A673 (cell line): ENCODE measurements at regions not wholly inside any gene's neighbourhood (a gene's known extent, or its start where the extent isn't known, plus 50 kb on each side); places are given as distances from the start of the nearest gene placed in this dataset.
"Not testable (repeated sequence)": the region's sequence is repeated elsewhere in the genome, so short reads cannot be mapped to it uniquely, and the experiment has no call there.

Experiments
- BruUV-seq: library from RNA; stranded (reverse); fragments of 400-500 nt; replicated peaks from 2 replicates; lab custom pipeline; 2021; lab: Mats Ljungman, UMichigan
- CTCF ChIA-PET: fragments of 300-600 bp; sonication (Branson Sonifier 250); formaldehyde crosslinking; loops from one replicate; lab custom pipeline; 2022; ENCODE audit warnings: antibody characterized with exemption; lab: Charles Lee
- POLR2A ChIA-PET: fragments of 300-600 bp; sonication (Branson Sonifier 250); formaldehyde crosslinking; loops from one replicate; lab custom pipeline; 2022; ENCODE audit warnings: antibody characterized with exemption; ENCODE audit not compliant: low non-redundant PET; lab: Charles Lee
- DNase-seq: peaks from one replicate; pipeline ENCODE4 v3.0.0-alpha.2; 2015; ENCODE audit warnings: low spot score
- H3K27ac ChIP-seq: fragments of 200-600 bp; sonication (generic); 2 replicates; pipeline ENCODE4 v1.5.1; 2016; ENCODE audit warnings: mixed run types, low read depth, mild to moderate bottlenecking, mixed read lengths, antibody characterized with exemption, low read length; ENCODE audit not compliant: poor library complexity, severe bottlenecking
- H3K27me3 ChIP-seq: fragments of 200-600 bp; sonication (generic); replicated peaks from 2 replicates; pipeline ENCODE4 v1.6.1; 2017; ENCODE audit warnings: mixed run types, low read depth, mild to moderate bottlenecking, mixed read lengths, antibody characterized with exemption, low read length; ENCODE audit not compliant: insufficient read depth, poor library complexity
- H3K36me3 ChIP-seq: fragments of 200-600 bp; sonication (generic); 2 replicates; pipeline ENCODE4 v1.6.1; 2016; ENCODE audit warnings: mixed run types, mild to moderate bottlenecking, mixed read lengths, antibody characterized with exemption, low read length; ENCODE audit not compliant: insufficient read depth, poor library complexity, severe bottlenecking
- H3K4me1 ChIP-seq: fragments of 200-600 bp; sonication (generic); 2 replicates; pipeline ENCODE4 v1.6.1; 2017; ENCODE audit warnings: mixed run types, mild to moderate bottlenecking, mixed read lengths, antibody characterized with exemption, low read length; ENCODE audit not compliant: insufficient read depth, poor library complexity, severe bottlenecking
- H3K4me3 ChIP-seq: fragments of 200-600 bp; sonication (generic); 2 replicates; pipeline ENCODE4 v1.5.1; 2016; ENCODE audit warnings: low read depth, mixed run types, mild to moderate bottlenecking, mixed read lengths, low read length; ENCODE audit not compliant: poor library complexity, severe bottlenecking
- H3K9me3 ChIP-seq: fragments of 200-600 bp; sonication (generic); 2 replicates; pipeline ENCODE4 v1.6.1; 2016; ENCODE audit warnings: mixed run types, low read depth, mild to moderate bottlenecking, mixed read lengths, antibody characterized with exemption, low read length; ENCODE audit not compliant: poor library complexity, severe bottlenecking
- EZH2 ChIP-seq: fragments of 200-600 bp; sonication (generic); IDR thresholded peaks from 2 replicates; pipeline ENCODE4 v1.6.1; 2017; ENCODE audit warnings: borderline replicate concordance, low read depth, mild to moderate bottlenecking, mixed read lengths, antibody characterized with exemption, low read length; ENCODE audit not compliant: poor library complexity, severe bottlenecking
- intact Hi-C: fragments of 100-400 bp; cut with micrococcal nuclease; formaldehyde crosslinking; loops from one replicate; pipeline ENCODE4 v1.10.0; 2022; ENCODE audit not compliant: unreplicated experiment
- TF ChIP-seq, protein P1 (sequence below): fragments of 300-800, 200-600 bp; sonication (generic); conservative IDR thresholded peaks from 2 replicates; pipeline ENCODE4 v1.5.1; 2017; ENCODE audit warnings: low read depth, mild to moderate bottlenecking, antibody characterized with exemption, low read length, moderate library complexity, mixed read lengths

DNA sequence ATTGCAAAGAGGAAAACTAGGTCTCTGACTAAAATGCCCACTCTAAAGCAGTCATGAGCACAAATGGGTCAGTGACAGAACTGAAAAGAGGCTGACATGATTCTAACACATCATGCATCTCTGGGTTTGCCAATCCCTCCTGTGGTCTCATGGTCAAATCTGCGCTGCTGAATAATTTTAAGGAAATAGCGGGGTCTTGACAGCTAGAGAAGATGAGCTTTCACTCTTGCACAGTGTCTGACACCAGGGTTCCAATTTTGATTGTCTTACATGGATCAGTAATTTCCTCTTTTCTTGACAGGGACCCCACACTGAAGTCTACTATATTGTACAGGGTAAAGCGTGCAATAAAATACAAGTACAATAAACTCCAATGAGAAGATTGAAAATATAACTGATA lies 236.8 kb upstream of the CNR1 start:
- Histone ChIP-seq H3K4me3 (no peak overlapping the region), H3K27me3 (peaks cover 10% of the 10 kb centered on the region), H3K27ac (no peak overlapping the region), H3K9me3 (no peaks in the 10 kb centered on the region), H3K4me1 (no peaks in the 10 kb centered on the region), H3K36me3 (no peaks in the 10 kb centered on the region)
- no peak for DNase-seq
- intact Hi-C loops = no loop called here
- TF ChIP-seq, protein P1, sequence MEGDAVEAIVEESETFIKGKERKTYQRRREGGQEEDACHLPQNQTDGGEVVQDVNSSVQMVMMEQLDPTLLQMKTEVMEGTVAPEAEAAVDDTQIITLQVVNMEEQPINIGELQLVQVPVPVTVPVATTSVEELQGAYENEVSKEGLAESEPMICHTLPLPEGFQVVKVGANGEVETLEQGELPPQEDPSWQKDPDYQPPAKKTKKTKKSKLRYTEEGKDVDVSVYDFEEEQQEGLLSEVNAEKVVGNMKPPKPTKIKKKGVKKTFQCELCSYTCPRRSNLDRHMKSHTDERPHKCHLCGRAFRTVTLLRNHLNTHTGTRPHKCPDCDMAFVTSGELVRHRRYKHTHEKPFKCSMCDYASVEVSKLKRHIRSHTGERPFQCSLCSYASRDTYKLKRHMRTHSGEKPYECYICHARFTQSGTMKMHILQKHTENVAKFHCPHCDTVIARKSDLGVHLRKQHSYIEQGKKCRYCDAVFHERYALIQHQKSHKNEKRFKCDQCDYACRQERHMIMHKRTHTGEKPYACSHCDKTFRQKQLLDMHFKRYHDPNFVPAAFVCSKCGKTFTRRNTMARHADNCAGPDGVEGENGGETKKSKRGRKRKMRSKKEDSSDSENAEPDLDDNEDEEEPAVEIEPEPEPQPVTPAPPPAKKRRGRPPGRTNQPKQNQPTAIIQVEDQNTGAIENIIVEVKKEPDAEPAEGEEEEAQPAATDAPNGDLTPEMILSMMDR = no peak
- POLR2A ChIA-PET = no interaction called here
- no TSS peak for BruUV-seq
- CTCF ChIA-PET = no interaction called here

DNA sequence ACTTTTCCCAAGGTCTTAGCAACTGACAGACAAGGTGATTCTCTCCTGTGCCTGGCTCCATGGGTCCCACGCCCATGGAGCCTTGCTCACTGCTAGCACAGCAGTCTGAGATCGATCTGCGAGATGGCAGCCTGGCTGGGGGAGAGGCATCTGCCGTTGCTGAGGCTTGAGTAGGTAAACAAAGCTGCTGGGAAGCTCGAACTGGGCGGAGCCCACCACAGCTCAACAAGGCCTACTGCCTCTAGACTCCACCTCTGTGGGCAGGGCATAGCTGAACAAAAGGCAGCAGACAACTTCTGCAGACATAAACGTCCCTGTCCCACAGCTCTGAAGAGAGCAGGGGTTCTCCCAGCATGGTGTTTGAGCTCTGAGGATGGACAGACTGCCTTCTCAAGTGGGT lies 224.9 kb upstream of the CNR1 start:
- intact Hi-C loops, BruUV-seq, POLR2A ChIA-PET, H3K9me3 ChIP-seq, DNase-seq, H3K27me3 ChIP-seq, H3K4me1 ChIP-seq, CTCF ChIA-PET, H3K36me3 ChIP-seq, H3K27ac ChIP-seq, H3K4me3 ChIP-seq: not testable (repeated sequence)

- intact Hi-C loops = no loop called here
- CTCF ChIA-PET = no interaction called here
- Histone ChIP-seq H3K4me3 (no peak overlapping the region), H3K27me3 (peaks cover 6% of the 10 kb centered on the region), H3K4me1 (no peaks in the 10 kb centered on the region), H3K27ac (no peak overlapping the region), H3K9me3 (no peaks in the 10 kb centered on the region), H3K36me3 (no peaks in the 10 kb centered on the region)
- POLR2A ChIA-PET = no interaction called here
- no peak for DNase-seq
- no peak for TF ChIP-seq EZH2
- TF ChIP-seq, protein P1 = no peak
- BruUV-seq = no TSS peak
These were observed 222.4 kb upstream of the CNR1 start for GRCh38 chr6:88388589-88388988.

- H3K9me3 ChIP-seq = no peaks in the 10 kb centered on the region
- TF ChIP-seq, protein P1 = no peak
- no peak for TF ChIP-seq EZH2
- POLR2A ChIA-PET = no interaction called here
- BruUV-seq = no TSS peak
- DNase-seq = no peak
- intact Hi-C loops = no loop called here
- CTCF ChIA-PET = no interaction called here
- H3K36me3 ChIP-seq = no peaks in the 10 kb centered on the region
- no peak overlapping the region for H3K4me3 ChIP-seq
- H3K27ac ChIP-seq = no peak overlapping the region
- peaks cover 6% of the 10 kb centered on the region for H3K27me3 ChIP-seq
- H3K4me1 ChIP-seq = no peaks in the 10 kb centered on the region
These were observed 220.0 kb upstream of the CNR1 start for GRCh38 chr6:88386167-88386566.
